A549 (cell line): ENCODE measurements at regions not wholly inside any gene's neighbourhood (a gene's known extent, or its start where the extent isn't known, plus 50 kb on each side); places are given as distances from the start of the nearest gene placed in this dataset.
"Not testable (repeated sequence)": the region's sequence is repeated elsewhere in the genome, so short reads cannot be mapped to it uniquely, and the experiment has no call there.

ENCODE experiments used
- ATAC-seq, 2 experiments: fragments of 200-7000 bp in 1 of 2; fragments of >200 bp in 1 of 2; cut with Nextera tagmentation in 1 of 2; cut with Tn5 transposase in 1 of 2; 3 replicates each; pipeline versions ENCODE4 v1.8.0 to v1.9.1; 2018 to 2020; ENCODE audit warnings: mild to moderate bottlenecking in 1 of 2, moderate library complexity in 1 of 2
- CTCF ChIA-PET: fragments of 300-600 bp; sonication (Branson Sonifier 250); formaldehyde crosslinking; extraction: SDS; loops from one replicate; lab custom pipeline; 2021; ENCODE audit warnings: antibody characterized with exemption, inconsistent platforms; lab: Yijun Ruan, JAX
- POLR2A ChIA-PET: fragments of 350-600 bp; formaldehyde crosslinking; extraction: SDS; loops from one replicate; lab custom pipeline; 2021; ENCODE audit warnings: antibody characterized with exemption, inconsistent platforms; lab: Yijun Ruan, JAX
- DNase-seq, 2 experiments: peaks; one replicate each; pipeline versions ENCODE4 v3.0.0 to v3.0.0-alpha.2; 2011 to 2016; ENCODE audit warnings: low read depth in 1 of 2, low spot score in 1 of 2
- FAIRE-seq: peaks from 2 replicates; lab custom pipeline; 2011; peaks lifted over from hg19 to GRCh38; lab: Jason Lieb, UNC
- H3K27ac ChIP-seq, 2 experiments: fragments of >200 bp; sonication (Bioruptor Twin); formaldehyde crosslinking; 3 replicates each; pipeline ENCODE4 v1.5.1; 2016 to 2017
- H3K4me1 ChIP-seq: fragments of >200 bp; sonication (Bioruptor Twin); formaldehyde crosslinking; 3 replicates; pipeline ENCODE4 v1.6.1; 2016
- H3K4me2 ChIP-seq: fragments of >200 bp; sonication (Bioruptor Twin); formaldehyde crosslinking; 3 replicates; pipeline ENCODE4 v1.6.1; 2016
- H3K4me3 ChIP-seq: fragments of >200 bp; sonication (Bioruptor Twin); formaldehyde crosslinking; 3 replicates; pipeline ENCODE4 v1.5.1; 2016
- H3K9me3 ChIP-seq: fragments of >200 bp; sonication (Bioruptor Twin); formaldehyde crosslinking; 3 replicates; pipeline ENCODE4 v1.6.1; 2016
- ATOH8 ChIP-seq: fragments of 250-450 bp; sonication (Bioruptor Pico); IDR thresholded peaks from 2 replicates; pipeline ENCODE4 v1.5.0; 2020; ENCODE audit warnings: low read depth, mild to moderate bottlenecking, moderate library complexity
- BCL3 ChIP-seq: fragments of >200 bp; sonication (Bioruptor Twin); formaldehyde crosslinking; IDR thresholded peaks from 3 replicates; pipeline ENCODE4 v1.6.1; 2016
- CBX2 ChIP-seq: fragments of 200-600 bp; sonication (generic); IDR thresholded peaks from 2 replicates; pipeline ENCODE4 v1.6.1; 2016; ENCODE audit warnings: low read depth, mild to moderate bottlenecking, borderline replicate concordance
- CHD2 ChIP-seq: fragments of 150-350 bp; IDR thresholded peaks from 2 replicates; pipeline ENCODE4 v1.6.1; 2014; ENCODE audit warnings: low read length; ENCODE audit not compliant: partially characterized antibody
- CHD4 ChIP-seq: fragments of 200-600 bp; sonication (generic); IDR thresholded peaks from 2 replicates; pipeline ENCODE4 v1.6.1; 2016; ENCODE audit warnings: antibody characterized with exemption, mild to moderate bottlenecking, borderline replicate concordance
- E2F6 ChIP-seq: IDR thresholded peaks from 2 replicates; pipeline ENCODE4 v1.6.1; 2012; ENCODE audit warnings: low read depth, borderline replicate concordance
- ESRRA ChIP-seq: fragments of 150-350 bp; IDR thresholded peaks from 2 replicates; pipeline ENCODE4 v1.6.1; 2014; ENCODE audit warnings: mild to moderate bottlenecking, low read length, borderline replicate concordance
- FOSL2 ChIP-seq, 2 experiments: fragments of 450-650 bp in 1 of 2; fragments of >200 bp in 1 of 2; sonication (Bioruptor Twin) in 1 of 2; formaldehyde crosslinking; IDR thresholded peaks; 2 replicates each; pipeline versions ENCODE4 v1.5.0 to v1.6.1; 2016 to 2020; ENCODE audit warnings: mild to moderate bottlenecking in 1 of 2, moderate library complexity in 1 of 2
- GATA3 ChIP-seq: IDR thresholded peaks from 2 replicates; pipeline ENCODE4 v1.6.1; 2012; ENCODE audit warnings: borderline replicate concordance
- HDAC2 ChIP-seq: fragments of 200-600 bp; sonication (generic); IDR thresholded peaks from 2 replicates; pipeline ENCODE4 v1.6.1; 2016
- HEYL ChIP-seq: fragments of 250-450 bp; sonication (Bioruptor Pico); IDR thresholded peaks from 2 replicates; pipeline ENCODE4 v1.8.0; 2021; ENCODE audit warnings: mild to moderate bottlenecking, moderate library complexity
- HMGXB4 ChIP-seq: fragments of 250-450 bp; sonication (Bioruptor Pico); IDR thresholded peaks from 2 replicates; pipeline ENCODE4 v1.5.0; 2021; ENCODE audit warnings: mild to moderate bottlenecking, moderate library complexity, borderline replicate concordance
- MAFK ChIP-seq: fragments of 450-650 bp; IDR thresholded peaks from 2 replicates; pipeline ENCODE4 v1.6.1; 2014; ENCODE audit not compliant: partially characterized antibody
- MAX ChIP-seq: IDR thresholded peaks from 2 replicates; pipeline ENCODE4 v1.6.1; 2012
- NFE2L2 ChIP-seq: fragments of 150-350 bp; conservative IDR thresholded peaks from 2 replicates; pipeline ENCODE4 v1.6.1; 2014; ENCODE audit warnings: low read length
- TP53 ChIP-seq: fragments of 250-450 bp; sonication (Bioruptor Pico); IDR thresholded peaks from 2 replicates; pipeline ENCODE4 v1.5.0; 2021; ENCODE audit warnings: mild to moderate bottlenecking, moderate library complexity
- WGBS: methylation state at CpG from one replicate; pipeline ENCODE4 v1.1.6; 2017; ENCODE audit errors: missing lambda C conversion rate; 5-methylcytosine and 5-hydroxymethylcytosine counted together

- no peak for ATAC-seq
- H3K4me1 ChIP-seq: no peaks in the 10 kb centered on the region
- WGBS: 76% methylated on average over 18 of the region's 18 CpGs
- H3K4me2 ChIP-seq: no peak overlapping the region
- H3K27ac ChIP-seq: no peak overlapping the region
- CTCF ChIA-PET: no interaction called here
- no peak for DNase-seq
- TF ChIP-seq MAX (no peak), CHD4 (no peak), HEYL (CRISPR knock-in tag) (no peak), GATA3 (no peak), HMGXB4 (CRISPR knock-in tag) (no peak), CBX2 (no peak), HDAC2 (no peak), CHD2 (no peak), ESRRA (no peak), NFE2L2 (no peak)
- POLR2A ChIA-PET: no interaction called here
- H3K4me3 ChIP-seq: no peak overlapping the region
- no peaks in the 10 kb centered on the region for H3K9me3 ChIP-seq
- FAIRE-seq: no peak
Measured at GRCh38 chr3:96480881-96481280, 333.5 kb upstream of the EPHA6 start.

GRCh38 chr3:96483191-96483590 is 331.2 kb upstream of the EPHA6 start:
- H3K27ac ChIP-seq; POLR2A ChIA-PET; H3K9me3 ChIP-seq; H3K4me2 ChIP-seq; H3K4me3 ChIP-seq; DNase-seq; H3K4me1 ChIP-seq; CTCF ChIA-PET; ATAC-seq; FAIRE-seq; TF ChIP-seq FOSL2 (IDR thresholded peaks at IDR 0.05): not testable (repeated sequence)
- 0% methylated on average over 1 of the region's 1 CpG for WGBS
- peak; percentile 25; the same call in 1 of the 2 replicates for TF ChIP-seq FOSL2 (CRISPR knock-in tag; IDR thresholded peaks at IDR 0.05)
- TF ChIP-seq, all 56 proteins: peak for 1; not testable (repeated sequence) for 55

- no peak for FAIRE-seq
Measured at GRCh38 chr3:96483781-96484180, 330.6 kb upstream of the EPHA6 start.

GRCh38 chr3:96488708-96489107 is 325.7 kb upstream of the EPHA6 start:
- DNase-seq: no peak
- 0 out of 3 replicates have a peak, but pooled peaks cover 5% of the 10 kb centered on the region for H3K4me1 ChIP-seq
- H3K9me3 ChIP-seq: no peaks in the 10 kb centered on the region
- WGBS: 45% methylated on average over 4 of the region's 4 CpGs
- ChIA-PET POLR2A (no interaction called here), CTCF (no interaction called here)
- no peak overlapping the region for H3K4me3 ChIP-seq
- ATAC-seq: no peak
- no peak overlapping the region for H3K27ac ChIP-seq
- TF ChIP-seq MAFK (peak; percentile 59), E2F6 (no peak), ATOH8 (CRISPR knock-in tag) (no peak), ESRRA (no peak)
- H3K4me2 ChIP-seq: no peak overlapping the region
- FAIRE-seq: no peak

More at GRCh38 chr3:96483781-96484180, 330.6 kb upstream of the EPHA6 start:
- no peaks in the 10 kb centered on the region for H3K9me3 ChIP-seq
- CTCF ChIA-PET: no interaction called here
- H3K4me1 ChIP-seq: 0 out of 3 replicates have a peak, but pooled peaks cover 5% of the 10 kb centered on the region
- TF ChIP-seq TP53 (CRISPR knock-in tag) (no peak), BCL3 (no peak)
- TF ChIP-seq, all 56 proteins: peak for 0
- no peak overlapping the region for H3K4me2 ChIP-seq
- no peak overlapping the region for H3K27ac ChIP-seq
- DNase-seq (no peak), ATAC-seq (no peak)
- H3K4me3 ChIP-seq: no peak overlapping the region
- POLR2A ChIA-PET: no interaction called here
